SU-DHL-6 (cell line): ENCODE measurements at regions not wholly inside any gene's neighbourhood (a gene's known extent, or its start where the extent isn't known, plus 50 kb on each side); places are given as distances from the start of the nearest gene placed in this dataset.

ENCODE experiments used
- CTCF ChIP-seq: fragments of 200-600 bp; sonication (generic); IDR thresholded peaks from one replicate; pipeline ENCODE4 v1.5.1; 2017; ENCODE audit warnings: antibody characterized with exemption, mild to moderate bottlenecking, low read length, moderate library complexity; ENCODE audit not compliant: insufficient read depth, poor library complexity, severe bottlenecking
- EZH2phosphoT487 ChIP-seq: fragments of 200-600 bp; sonication (generic), shearing (Covaris generic); conservative IDR thresholded peaks from 2 replicates; pipeline ENCODE4 v1.6.1; 2018; ENCODE audit warnings: mild to moderate bottlenecking, antibody characterized with exemption, low read length, moderate library complexity, mixed read lengths

GRCh38 chr3:76505202-76505845 lies 534.6 kb upstream of the ROBO2 start:
- no peak for TF ChIP-seq CTCF
- TF ChIP-seq EZH2phosphoT487 = no peak
